ENCODE measurements at regions not wholly inside any gene's neighbourhood (a gene's known extent, or its start where the extent isn't known, plus 50 kb on each side); places are given as distances from the start of the nearest gene placed in this dataset.

DNA sequence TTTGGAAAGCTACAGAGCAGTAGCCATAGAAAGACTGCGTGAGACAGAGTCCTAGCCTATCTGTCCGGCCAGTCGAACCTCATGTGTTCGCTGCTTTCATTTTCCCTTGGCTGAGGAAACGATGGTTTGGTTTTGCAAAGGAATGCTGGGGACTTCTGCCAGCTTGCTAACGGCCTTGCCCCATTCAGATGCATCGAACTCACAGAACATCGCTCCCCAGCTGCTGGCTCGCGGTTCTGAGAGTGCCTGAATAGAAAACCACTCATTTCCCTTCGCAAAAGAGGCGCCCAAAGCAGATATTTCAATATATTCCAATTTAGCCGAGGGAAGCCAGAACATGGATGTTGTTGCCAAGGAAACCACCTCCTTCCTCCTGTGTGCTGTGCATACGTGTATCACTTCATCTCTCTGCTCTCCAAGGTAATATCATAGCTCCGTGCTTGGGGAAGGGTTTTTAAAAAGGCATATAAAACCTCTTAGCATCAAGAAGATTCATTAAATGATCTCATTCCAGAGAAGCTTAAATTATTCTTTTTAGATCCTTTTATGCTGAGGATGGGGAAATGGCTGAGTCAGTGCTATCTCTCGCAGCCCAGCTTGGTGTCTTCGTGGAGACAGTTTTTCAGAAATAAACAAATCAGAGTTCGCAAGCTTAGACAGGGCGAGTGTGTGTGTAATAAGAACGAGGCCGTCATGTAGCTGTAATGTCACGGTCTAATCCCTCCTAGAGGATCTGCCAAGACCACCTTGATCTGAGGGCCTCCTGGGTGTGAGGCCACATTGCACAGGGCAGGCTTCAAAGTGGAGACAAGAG is 215.2 kb downstream of the RPS24 start:
- TF ChIP-seq, protein P1, sequence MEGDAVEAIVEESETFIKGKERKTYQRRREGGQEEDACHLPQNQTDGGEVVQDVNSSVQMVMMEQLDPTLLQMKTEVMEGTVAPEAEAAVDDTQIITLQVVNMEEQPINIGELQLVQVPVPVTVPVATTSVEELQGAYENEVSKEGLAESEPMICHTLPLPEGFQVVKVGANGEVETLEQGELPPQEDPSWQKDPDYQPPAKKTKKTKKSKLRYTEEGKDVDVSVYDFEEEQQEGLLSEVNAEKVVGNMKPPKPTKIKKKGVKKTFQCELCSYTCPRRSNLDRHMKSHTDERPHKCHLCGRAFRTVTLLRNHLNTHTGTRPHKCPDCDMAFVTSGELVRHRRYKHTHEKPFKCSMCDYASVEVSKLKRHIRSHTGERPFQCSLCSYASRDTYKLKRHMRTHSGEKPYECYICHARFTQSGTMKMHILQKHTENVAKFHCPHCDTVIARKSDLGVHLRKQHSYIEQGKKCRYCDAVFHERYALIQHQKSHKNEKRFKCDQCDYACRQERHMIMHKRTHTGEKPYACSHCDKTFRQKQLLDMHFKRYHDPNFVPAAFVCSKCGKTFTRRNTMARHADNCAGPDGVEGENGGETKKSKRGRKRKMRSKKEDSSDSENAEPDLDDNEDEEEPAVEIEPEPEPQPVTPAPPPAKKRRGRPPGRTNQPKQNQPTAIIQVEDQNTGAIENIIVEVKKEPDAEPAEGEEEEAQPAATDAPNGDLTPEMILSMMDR (IDR thresholded peaks at IDR 0.05), result no peak
- TF ChIP-seq EP300 (IDR thresholded peaks at IDR 0.05), result no peak
